DMS153 treated with DMSO at 0.1 percent for 48 hours (cell line): ENCODE measurements at regions not wholly inside any gene's neighbourhood (a gene's known extent, or its start where the extent isn't known, plus 50 kb on each side); places are given as distances from the start of the nearest gene placed in this dataset.
A peak's percentile ranks its signal among the peaks of the same experiment; 100 is the strongest.

Source experiments
- DNase-seq: peaks from one replicate; lab custom pipeline; 2025; ENCODE audit not compliant: unreplicated experiment; lab: John Stamatoyannopoulos, UW

DNA sequence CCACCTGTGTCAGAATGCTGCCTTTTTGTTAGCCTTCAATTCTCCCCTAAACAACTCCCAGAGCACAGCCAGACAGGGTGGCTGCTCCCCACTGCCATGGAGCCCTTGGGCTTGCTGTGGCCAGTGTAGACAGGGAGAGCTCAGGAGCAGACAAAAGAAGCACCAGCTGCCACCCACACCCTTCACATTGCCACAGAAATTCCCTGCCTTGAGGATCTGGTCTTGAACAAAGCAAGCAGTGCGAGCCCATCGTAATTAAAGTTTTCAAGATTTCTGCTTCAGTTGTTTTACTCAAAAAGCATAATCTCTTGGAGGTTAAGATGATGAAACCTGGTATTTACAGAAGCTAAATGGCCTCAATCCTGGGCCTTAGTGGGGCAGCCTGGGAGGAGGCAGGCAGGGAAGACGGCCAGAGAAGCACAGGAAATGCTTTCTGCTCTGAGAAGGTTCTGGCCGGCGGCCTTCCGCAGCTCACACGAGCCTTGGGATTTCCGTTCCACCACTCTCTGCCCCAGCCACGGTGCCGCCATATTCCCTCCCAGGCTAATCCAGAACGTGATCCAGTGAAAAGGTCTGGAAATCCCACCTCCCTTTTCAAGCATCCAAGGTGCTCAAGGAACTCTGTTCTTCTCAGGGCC is 535.2 kb downstream of the BCL11B start:
- no peak for DNase-seq

DNA sequence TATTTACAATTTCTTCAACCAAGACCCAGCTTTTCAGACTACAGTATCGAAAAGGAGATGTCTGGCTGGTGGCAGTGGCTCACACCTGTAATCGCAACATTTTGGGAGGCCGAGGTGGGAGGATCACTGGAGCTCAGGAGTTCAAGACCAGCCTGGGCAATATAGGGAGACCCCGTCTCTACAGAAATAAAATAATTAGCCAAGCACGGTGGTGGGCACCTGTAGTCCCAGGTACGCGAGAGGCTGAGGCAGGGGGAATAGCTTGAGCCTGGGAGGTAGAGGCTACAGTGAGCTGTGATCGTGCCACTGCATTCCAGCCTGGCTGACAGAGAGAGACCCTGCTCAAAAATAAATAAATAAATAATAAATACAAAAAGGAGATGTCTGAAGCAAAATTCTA is 530.5 kb downstream of the BCL11B start:
- DNase-seq, result no peak

DNA sequence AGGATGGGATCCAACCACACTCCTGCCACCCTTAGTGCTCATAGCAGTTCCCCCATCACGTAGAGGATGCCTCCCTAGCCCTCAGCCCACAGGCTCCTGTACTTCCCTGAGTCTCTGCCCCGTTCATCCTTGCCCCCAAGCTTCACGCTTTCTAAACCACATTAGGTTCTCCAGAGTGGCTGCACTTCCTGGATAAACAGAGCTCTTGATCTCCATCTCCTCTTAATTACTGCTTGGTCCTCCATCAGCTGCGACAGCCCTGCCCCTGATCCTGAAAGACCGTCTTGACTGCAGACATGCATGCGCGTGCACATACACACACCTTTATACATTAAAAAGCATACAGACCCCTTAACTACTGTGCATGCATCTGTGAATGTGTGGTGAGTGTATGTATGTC is 530.0 kb downstream of the BCL11B start:
- DNase-seq, result no peak

DNA sequence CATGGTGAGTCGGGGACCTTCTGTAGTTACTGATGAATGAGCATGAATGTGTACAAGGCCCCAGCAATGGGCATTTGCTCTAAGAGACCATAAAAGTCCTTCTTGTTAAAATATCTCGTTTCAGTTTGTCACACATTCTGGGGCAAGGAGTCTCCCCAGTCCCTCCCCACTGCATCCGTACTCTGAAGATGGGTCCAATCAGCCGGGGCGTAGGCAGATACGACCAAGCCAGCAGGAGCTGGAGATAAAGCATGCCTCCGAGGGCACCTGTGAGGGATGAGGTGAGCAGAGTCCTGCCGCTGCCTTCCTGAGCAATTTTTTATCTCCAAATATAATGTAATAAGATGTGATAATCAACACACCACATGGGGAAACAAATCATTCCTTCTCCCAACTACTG is 528.5 kb downstream of the BCL11B start:
- no peak for DNase-seq

DNA sequence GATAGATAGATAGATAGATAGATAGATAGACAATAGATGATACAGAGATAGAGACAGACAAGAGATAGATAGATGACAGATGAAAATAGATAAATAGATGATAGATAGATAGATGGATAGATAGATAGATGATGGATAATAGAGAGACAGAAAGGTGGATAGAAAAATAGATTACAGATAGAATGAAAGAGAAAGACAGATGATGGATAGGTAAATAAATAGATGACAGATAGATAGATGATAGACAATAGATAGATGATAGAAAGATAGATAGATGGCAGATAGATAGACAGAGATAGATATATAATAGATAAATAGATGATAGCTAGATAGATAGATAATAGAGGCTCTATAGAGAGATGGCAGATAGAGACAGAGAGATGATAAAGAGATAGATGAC is 523.0 kb downstream of the BCL11B start:
- no peak for DNase-seq

DNA sequence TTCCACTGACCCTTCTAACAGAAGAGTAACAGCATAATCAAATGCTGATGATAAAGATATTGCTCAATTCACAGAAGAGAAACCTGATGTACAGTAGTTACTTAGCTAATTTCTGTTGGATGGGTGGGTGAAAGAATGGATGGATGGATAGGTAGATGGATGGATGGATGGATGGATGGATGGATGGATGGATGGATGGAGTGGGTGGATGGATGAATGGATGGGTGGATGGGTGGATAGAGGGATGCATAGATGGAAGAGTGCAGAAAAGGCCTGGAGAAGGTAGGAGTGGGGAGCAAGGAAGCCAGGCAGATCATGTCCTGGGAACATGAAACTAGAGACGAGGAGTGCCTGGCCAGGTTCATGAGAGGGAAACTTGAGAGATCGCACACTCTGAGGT is 520.9 kb downstream of the BCL11B start:
- DNase-seq, result no peak

DNA sequence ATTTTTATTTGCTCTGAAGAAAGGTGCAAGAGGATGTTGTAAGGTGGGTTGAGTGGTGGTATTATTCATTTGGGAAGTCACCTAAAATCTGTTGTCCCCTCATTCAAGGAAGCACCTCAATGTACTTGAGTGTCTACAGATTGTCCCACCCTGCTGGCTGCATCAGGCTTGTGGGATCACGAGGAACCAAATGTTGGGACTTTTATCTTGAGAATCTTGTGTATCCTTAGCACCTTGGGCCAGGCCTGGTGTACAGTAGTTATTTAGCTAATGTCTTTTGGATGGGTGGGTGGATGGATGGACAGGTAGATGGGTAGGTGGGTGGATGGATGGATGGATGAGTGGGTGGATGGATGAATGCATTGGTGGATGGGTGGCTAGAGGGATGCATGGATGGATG is 519.3 kb downstream of the BCL11B start:
- DNase-seq, result no peak

DNA sequence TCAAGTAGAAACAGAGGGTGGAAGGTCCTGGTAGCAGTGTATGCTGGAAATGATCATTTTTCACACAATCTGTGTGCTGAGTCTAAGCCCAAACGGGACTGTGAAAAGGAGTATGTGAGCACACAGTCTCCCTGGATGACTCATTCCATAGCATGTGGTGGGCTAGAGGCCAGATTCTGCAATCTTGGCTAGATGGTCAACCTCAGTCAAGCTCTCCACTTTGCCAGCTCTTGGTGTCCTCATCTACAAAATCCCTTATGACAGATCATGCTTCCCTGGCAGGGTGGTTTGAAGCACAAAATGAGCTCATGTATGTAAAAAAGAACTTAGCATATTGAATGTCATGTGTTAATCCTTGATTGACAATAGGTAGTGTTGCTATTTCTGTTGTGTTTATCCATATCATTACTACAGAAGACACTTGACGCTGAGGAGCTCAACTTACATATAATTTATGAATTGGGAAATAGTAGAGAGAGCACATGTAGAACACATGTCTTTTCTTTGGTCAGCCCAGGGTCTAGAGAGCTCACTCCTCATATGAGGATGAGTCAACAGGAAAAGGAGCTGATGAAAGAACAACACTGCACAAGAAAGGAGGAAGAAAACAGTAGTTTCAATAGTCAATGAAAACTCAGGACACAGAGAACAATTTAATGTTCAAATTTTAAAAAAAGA is 517.5 kb downstream of the BCL11B start:
- DNase-seq, result no peak

DNA sequence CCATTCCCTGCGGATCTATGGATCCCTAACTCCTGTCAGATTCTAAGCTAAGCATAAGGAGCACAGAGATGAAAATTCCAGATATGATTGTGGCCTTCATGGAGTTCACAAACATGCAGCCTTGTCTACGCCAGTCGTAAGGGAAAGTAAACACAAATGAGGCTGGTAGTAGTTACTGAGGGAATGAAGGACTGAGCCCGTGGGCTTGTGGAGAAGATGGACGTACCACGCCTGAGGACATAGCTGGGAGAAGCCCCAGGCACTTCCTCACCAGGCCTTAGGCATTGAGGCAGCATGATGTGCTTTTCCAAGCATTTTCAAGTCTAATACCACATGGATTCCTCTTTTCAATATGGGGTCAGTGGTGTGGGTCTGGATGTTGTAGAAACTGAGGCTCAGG is 515.2 kb downstream of the BCL11B start:
- DNase-seq, result no peak

DNA sequence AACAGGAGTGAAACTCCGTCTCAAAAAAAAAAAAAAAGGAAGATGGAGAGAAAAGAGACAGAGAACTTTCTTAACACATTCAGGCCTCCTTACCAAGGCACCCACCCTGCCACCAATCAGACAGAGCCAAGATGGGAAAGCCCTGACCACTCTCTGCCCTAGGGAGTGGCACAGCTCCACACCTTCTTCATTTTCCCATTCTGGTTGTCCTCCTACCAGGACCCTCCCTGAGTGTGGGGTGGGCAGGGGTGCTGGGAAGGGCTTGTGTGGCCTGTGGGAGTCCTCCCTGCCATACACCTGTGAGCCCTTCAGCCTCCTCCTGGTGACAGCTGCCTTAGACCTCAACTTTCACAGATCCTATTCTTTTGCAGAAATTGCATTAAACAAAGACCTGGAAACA is 513.6 kb downstream of the BCL11B start:
- DNase-seq, result no peak

DNA sequence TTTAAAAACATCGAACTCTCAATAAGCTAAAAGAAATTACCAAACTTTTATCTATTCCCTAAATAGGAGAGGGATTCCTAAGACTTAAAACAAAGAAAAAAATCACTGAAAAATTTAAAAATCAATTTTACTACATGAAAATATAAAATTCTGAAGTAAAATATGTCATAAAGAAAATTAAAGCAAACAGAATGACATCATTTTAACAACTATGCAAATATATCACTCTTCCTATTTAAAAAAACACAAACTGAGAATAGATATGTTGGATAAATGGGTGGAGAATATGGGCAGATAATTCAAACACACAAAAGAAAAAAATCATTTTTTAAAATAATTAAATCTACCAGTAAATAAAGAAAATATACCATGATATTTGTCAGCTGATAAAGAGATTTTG is 510.0 kb downstream of the BCL11B start:
- no peak for DNase-seq

DNA sequence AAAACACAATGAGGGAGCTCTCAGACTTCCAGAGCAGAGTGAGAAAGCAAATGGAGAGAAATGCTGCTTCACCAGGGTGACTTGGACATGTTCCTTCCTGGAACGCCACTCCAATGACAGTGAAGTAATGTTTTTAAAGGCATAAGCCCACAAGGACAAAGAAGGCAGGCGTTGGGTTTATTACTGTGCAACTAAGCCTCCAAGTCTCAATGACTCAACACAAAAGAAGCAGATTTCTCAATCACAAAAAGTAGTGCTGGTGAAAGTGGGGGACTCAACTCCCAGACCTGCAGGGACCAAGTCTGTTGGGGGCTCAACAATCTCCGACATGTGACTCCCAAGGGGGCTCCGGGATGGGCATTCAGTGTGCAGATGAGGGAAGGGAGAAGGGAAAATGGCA is 505.2 kb downstream of the BCL11B start:
- no peak for DNase-seq

DNA sequence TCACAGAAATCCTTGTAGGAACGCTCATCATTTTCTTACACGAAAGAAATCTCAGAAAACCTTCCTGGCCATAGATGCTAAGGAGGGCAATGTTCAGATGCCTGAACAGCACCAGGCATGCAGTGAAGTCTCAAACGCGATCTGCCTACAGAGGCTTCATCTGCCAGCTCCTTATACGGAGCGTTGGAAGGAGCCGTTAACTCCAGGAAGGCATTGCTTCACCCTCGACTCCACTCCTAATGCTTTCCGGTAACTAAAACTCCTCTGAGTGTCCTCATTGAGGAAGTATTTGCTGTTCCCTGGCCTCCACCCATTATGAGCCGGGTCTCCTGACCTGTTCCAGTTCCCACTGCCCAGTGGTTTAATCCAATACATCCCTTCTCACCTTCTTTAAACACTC is 502.7 kb downstream of the BCL11B start:
- no peak for DNase-seq

DNA sequence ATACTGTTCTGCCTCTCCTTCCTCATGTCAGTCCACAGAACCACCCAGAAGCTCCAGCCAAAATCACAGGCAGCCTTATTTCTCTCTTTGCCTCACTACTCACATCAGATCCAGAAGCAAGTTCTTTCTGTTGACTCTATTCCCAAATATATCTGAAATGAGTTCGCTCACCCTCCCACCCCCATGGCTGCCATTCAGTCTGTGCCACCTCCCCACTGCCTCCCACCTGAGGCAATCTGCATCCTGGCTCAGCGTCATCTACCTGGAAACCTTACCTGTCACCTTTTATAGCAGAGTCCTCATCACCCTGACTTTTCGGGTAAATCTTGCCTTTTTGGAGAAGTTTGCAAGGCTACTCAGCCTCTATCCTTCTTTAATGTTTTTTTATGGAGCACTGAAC is 501.8 kb downstream of the BCL11B start:
- DNase-seq, result no peak

DNA sequence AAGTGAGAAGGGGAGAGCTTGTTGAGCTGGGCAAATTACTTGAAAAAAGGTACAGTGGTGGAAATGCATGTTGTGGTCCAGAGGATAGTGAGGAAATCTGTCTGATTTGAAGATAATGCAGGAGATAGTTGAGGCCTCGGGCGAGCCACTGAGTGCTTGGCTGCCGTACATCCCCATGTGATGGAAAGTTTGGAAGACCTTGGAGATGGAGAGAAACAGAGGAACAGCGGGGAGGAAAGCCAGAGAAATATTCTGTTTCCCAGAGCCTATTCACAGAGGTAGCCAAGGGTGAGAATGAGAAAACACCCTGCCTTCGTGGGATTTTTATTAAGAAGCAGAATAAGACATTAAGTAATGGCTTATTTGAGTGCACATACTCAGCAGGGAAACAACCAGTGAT is 498.2 kb downstream of the BCL11B start:
- no peak for DNase-seq

DNA sequence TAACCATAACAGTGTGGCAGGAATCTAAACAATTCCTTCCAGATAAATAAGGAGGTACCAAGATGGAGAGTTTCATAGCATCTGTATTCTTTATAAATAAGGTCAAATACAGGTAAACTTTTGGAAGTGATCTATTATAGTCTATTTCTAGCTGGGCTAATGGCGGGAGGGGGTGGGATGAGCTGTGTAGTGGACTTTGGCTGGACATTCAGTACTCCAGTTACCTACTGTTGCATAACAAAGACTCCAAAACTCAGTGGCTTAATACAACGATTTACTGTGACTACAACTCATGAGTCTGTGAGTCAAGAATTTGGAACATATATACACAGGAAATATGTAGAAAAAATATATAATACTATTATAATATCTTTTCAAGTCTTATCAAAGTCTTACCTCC is 496.1 kb downstream of the BCL11B start:
- DNase-seq, result no peak

DNA sequence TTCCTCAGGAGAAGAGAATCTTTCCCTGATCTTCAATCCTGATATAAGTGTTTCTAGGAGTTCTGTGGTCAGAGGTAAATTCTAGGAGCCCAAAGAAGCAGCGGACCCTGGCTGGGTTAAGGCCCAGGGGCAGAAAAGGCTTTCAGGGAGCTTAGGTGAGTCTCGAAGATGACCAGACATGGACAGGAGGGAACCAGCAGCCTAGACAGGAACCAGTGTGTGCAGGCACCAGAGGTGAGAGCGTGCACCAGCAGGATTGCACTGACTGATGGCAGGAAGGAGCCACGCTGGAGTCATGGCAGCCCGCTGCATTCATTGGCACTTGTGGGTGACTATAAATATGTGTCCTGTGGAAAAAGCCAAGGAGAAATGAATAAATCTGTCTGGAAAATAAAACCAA is 489.9 kb downstream of the BCL11B start:
- DNase-seq, result no peak

DNA sequence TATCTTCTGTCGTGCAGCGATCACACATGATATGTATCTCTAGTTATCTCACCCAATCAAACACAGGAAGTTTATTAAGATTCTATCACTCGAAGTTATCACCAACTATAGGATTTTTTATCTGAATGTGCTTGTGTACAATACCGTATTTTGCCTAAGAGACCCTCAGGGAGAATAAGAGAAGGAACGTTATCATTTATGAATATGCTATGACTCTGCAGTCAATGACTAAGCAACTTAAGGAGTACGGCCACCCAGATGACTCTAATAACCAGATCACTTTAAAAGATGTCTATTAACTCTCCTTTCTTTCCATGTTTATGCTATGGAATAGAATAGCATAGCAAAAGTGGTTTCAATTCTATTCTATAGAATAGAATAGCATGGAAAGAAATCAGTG is 486.4 kb downstream of the BCL11B start:
- DNase-seq, result no peak

DNA sequence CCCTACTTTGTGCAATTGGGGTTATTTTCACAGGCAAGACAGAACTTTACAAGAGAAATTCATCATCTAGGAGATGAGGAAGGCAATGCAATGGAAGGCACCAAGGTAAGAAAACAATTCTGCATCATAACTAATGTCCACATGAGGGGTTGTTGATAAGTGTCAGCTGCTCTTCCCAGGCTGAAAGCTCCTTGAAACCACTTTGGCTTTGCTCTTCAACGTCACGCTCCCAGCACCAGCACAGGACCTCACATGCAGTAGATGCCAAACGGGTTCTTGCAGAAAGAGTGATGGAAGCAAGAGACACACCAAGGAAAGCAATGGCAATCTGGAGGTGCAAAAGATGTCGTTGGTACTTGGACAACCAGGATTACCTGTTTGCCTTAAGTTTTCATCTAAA is 485.5 kb downstream of the BCL11B start:
- no peak for DNase-seq

DNA sequence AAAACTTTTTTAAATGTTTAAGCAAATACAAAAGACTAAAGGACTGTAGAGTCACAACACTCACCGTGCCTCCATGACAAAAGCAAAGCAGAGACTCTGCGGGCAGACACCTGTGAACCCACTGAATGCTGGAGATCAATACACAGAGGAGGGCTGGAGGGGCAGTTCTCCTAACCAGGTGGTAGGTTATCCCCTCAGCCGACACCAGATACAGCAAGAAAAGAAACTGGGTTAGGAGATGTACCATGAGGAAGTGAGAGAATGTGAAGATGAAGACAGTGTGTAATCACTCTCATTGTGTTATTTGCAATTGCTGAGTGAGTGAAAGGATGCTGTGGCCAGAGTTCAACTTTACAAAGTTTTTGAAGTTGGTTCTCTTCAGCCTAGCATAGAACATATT is 480.3 kb downstream of the BCL11B start:
- DNase-seq, result no peak

DNA sequence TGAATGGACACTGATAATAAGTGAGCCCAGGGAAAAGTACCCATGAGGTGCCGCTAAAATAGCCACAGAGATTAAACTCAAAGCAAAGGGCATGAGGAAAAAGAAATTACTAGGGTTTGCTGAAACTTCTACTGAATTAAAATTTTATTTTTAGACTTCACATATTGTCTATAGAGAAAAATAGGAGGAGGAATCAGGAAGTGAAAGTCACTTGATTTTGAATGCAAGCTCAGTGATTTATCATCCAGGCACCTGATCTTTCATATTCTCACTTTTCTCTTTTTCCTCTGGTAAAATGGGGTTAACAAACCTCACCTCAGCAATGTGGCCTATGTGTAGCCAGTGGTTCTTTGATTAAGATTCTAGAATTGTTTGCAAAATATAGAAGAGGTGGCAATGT is 479.8 kb downstream of the BCL11B start:
- DNase-seq, result no peak

DNA sequence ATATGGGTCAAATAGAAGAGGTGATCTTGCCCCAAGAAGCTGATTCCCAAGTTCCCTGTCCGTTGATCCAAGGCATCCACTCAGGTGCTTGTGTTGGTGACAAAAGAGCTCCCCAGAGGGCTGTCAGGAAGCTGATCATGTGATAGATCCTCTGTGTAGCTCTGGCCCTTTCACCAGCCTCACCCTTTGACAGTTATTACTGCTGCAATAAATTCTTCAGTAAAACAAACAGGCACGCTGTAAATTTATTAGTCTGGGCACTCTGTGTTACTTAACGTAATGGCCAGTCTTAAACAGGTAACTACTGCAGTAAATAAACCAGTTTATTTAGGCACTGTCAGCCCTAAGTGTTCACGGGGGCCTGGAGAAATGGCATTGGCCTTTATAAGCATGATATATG is 473.9 kb downstream of the BCL11B start:
- DNase-seq, result peak; percentile 96

DNA sequence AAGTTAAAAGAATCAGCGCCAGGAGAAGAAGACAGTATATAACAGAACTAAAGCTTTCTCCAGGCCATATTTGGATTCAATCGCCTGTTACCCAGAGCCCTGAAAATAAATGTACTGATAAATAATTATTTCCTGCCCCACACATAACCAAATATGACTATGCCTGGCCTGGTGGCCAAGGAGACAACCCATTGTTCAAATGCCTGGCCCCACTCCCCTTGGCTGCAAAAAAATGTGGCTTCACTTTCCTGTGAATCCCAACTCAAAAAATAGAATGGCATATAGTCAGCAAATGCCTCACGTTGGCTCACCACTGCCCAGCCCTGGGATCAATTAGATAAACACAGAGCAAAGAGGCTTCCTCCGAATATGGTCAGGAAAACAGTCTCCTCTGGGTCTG is 472.1 kb downstream of the BCL11B start:
- no peak for DNase-seq
